ENCODE measurements at regions not wholly inside any gene's neighbourhood (a gene's known extent, or its start where the extent isn't known, plus 50 kb on each side); places are given as distances from the start of the nearest gene placed in this dataset.

GRCh38 chr20:56800088-56800487 lies 171.0 kb downstream of the TFAP2C start:
- ChIA-PET CTCF (no interaction called here), POLR2A (no interaction called here)
- DNase-seq (ENCODE audit: low read depth), result no peak
- H3K4me3 ChIP-seq (ENCODE audit: low read depth, low read length), result no peak overlapping the region
- TF ChIP-seq, protein P1, sequence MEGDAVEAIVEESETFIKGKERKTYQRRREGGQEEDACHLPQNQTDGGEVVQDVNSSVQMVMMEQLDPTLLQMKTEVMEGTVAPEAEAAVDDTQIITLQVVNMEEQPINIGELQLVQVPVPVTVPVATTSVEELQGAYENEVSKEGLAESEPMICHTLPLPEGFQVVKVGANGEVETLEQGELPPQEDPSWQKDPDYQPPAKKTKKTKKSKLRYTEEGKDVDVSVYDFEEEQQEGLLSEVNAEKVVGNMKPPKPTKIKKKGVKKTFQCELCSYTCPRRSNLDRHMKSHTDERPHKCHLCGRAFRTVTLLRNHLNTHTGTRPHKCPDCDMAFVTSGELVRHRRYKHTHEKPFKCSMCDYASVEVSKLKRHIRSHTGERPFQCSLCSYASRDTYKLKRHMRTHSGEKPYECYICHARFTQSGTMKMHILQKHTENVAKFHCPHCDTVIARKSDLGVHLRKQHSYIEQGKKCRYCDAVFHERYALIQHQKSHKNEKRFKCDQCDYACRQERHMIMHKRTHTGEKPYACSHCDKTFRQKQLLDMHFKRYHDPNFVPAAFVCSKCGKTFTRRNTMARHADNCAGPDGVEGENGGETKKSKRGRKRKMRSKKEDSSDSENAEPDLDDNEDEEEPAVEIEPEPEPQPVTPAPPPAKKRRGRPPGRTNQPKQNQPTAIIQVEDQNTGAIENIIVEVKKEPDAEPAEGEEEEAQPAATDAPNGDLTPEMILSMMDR (IDR thresholded peaks at IDR 0.05; ENCODE audit: insufficient read depth, low read depth, low read length), result no peak
- no peaks in the 10 kb centered on the region for H3K27me3 ChIP-seq (ENCODE audit: control insufficient read depth, insufficient read depth, low read length)
- no peaks in the 10 kb centered on the region for H3K36me3 ChIP-seq (ENCODE audit: control insufficient read depth, insufficient read depth, low read length)

GRCh38 chr20:56801971-56802755 lies 173.1 kb downstream of the TFAP2C start:
- Histone ChIP-seq H3K36me3 (ENCODE audit: control insufficient read depth, insufficient read depth, low read length) (no peaks in the 10 kb centered on the region), H3K4me3 (ENCODE audit: low read depth, low read length) (no peak overlapping the region), H3K27me3 (ENCODE audit: control insufficient read depth, insufficient read depth, low read length) (no peaks in the 10 kb centered on the region)
- ChIA-PET POLR2A (no interaction called here), CTCF (interaction anchor here (0.9 kb wide), 1 partner anchor 18 kb away, joined by 3 read pairs; no protein-coding TSS in a partner anchor)
- TF ChIP-seq, protein P1 (IDR thresholded peaks at IDR 0.05; ENCODE audit: insufficient read depth, low read depth, low read length), result no peak
- no peak for DNase-seq (ENCODE audit: low read depth)

GRCh38 chr20:56802805-56803204 lies 173.7 kb downstream of the TFAP2C start:
- H3K4me3 ChIP-seq (ENCODE audit: low read depth, low read length), result no peak overlapping the region
- H3K36me3 ChIP-seq (ENCODE audit: control insufficient read depth, insufficient read depth, low read length), result no peaks in the 10 kb centered on the region
- no peaks in the 10 kb centered on the region for H3K27me3 ChIP-seq (ENCODE audit: control insufficient read depth, insufficient read depth, low read length)
- DNase-seq (ENCODE audit: low read depth), result no peak
- POLR2A ChIA-PET, result no interaction called here
- TF ChIP-seq, protein P1 (IDR thresholded peaks at IDR 0.05; ENCODE audit: insufficient read depth, low read depth, low read length), result no peak
- CTCF ChIA-PET, result interaction anchor here (0.9 kb wide), 1 partner anchor 17 kb away, joined by 3 read pairs; no protein-coding TSS in a partner anchor

GRCh38 chr20:56805313-56805712 lies 176.2 kb downstream of the TFAP2C start:
- POLR2A ChIA-PET, result no interaction called here
- H3K27me3 ChIP-seq (ENCODE audit: control insufficient read depth, insufficient read depth, low read length), result no peaks in the 10 kb centered on the region
- H3K4me3 ChIP-seq (ENCODE audit: low read depth, low read length), result no peak overlapping the region
- CTCF ChIA-PET, result no interaction called here
- no peaks in the 10 kb centered on the region for H3K36me3 ChIP-seq (ENCODE audit: control insufficient read depth, insufficient read depth, low read length)
- no peak for DNase-seq (ENCODE audit: low read depth)
- TF ChIP-seq, protein P1 (IDR thresholded peaks at IDR 0.05; ENCODE audit: insufficient read depth, low read depth, low read length), result no peak

GRCh38 chr20:56805966-56806365 lies 176.9 kb downstream of the TFAP2C start:
- H3K4me3 ChIP-seq (ENCODE audit: low read depth, low read length), result no peak overlapping the region
- ChIA-PET POLR2A (no interaction called here), CTCF (no interaction called here)
- H3K36me3 ChIP-seq (ENCODE audit: control insufficient read depth, insufficient read depth, low read length), result no peaks in the 10 kb centered on the region
- TF ChIP-seq, protein P1 (IDR thresholded peaks at IDR 0.05; ENCODE audit: insufficient read depth, low read depth, low read length), result no peak
- H3K27me3 ChIP-seq (ENCODE audit: control insufficient read depth, insufficient read depth, low read length), result no peaks in the 10 kb centered on the region
- DNase-seq (ENCODE audit: low read depth), result no peak
